ENCODE measurements at regions not wholly inside any gene's neighbourhood (a gene's known extent, or its start where the extent isn't known, plus 50 kb on each side); places are given as distances from the start of the nearest gene placed in this dataset.

GRCh38 chr2:212922701-212923100 lies 228.7 kb downstream of the IKZF2 start:
- TF ChIP-seq CTCF (IDR thresholded peaks at IDR 0.05), result no peak
- Histone ChIP-seq H3K27ac (no peak overlapping the region), H3K27me3 (replicated peaks; ENCODE audit: insufficient read depth) (no peaks in the 10 kb centered on the region), H3K9me3 (no peaks in the 10 kb centered on the region), H3K36me3 (no peaks in the 10 kb centered on the region), H3K4me3 (no peak overlapping the region), H3K4me1 (ENCODE audit: control insufficient read depth in 1 of 2, low read depth in 2 of 2) (peaks cover 0 to 3% of the 10 kb centered on the region in 2 donors)
- ATAC-seq (ENCODE audit: insufficient number of reproducible peaks, low FRiP score, low read depth), result no peak
- no peak for DNase-seq (ENCODE audit: low spot score)

- no peak for ATAC-seq (ENCODE audit: insufficient number of reproducible peaks, low FRiP score, low read depth)
- H3K9me3 ChIP-seq, result no peaks in the 10 kb centered on the region
- H3K36me3 ChIP-seq, result no peaks in the 10 kb centered on the region
- no peak for DNase-seq (ENCODE audit: low spot score)
- H3K4me3 ChIP-seq, result no peak overlapping the region
- H3K4me1 ChIP-seq (ENCODE audit: control insufficient read depth in 1 of 2, low read depth in 2 of 2), result no peaks in the 10 kb centered on the region
- no peak for TF ChIP-seq CTCF (IDR thresholded peaks at IDR 0.05)
- H3K27ac ChIP-seq, result no peak overlapping the region
- no peaks in the 10 kb centered on the region for H3K27me3 ChIP-seq (replicated peaks; ENCODE audit: insufficient read depth)
These were observed 229.7 kb downstream of the IKZF2 start for GRCh38 chr2:212921711-212922110.

- Histone ChIP-seq H3K27me3 (replicated peaks; ENCODE audit: insufficient read depth) (no peaks in the 10 kb centered on the region), H3K36me3 (no peaks in the 10 kb centered on the region), H3K4me1 (ENCODE audit: control insufficient read depth in 1 of 2, low read depth in 2 of 2) (no peaks in the 10 kb centered on the region), H3K9me3 (no peaks in the 10 kb centered on the region), H3K4me3 (no peak overlapping the region), H3K27ac (no peak overlapping the region)
- DNase-seq (ENCODE audit: low spot score) (no peak), ATAC-seq (ENCODE audit: insufficient number of reproducible peaks, low FRiP score, low read depth) (no peak)
- TF ChIP-seq CTCF (IDR thresholded peaks at IDR 0.05), result no peak
These were observed 230.4 kb downstream of the IKZF2 start for GRCh38 chr2:212921061-212921460.

GRCh38 chr2:212919238-212919637 lies 232.2 kb downstream of the IKZF2 start:
- H3K4me1 ChIP-seq (ENCODE audit: control insufficient read depth in 1 of 2, low read depth in 2 of 2), result no peaks in the 10 kb centered on the region
- no peak for TF ChIP-seq CTCF (IDR thresholded peaks at IDR 0.05)
- no peak for ATAC-seq (ENCODE audit: insufficient number of reproducible peaks, low FRiP score, low read depth)

GRCh38 chr2:212918336-212918735 lies 233.1 kb downstream of the IKZF2 start:
- DNase-seq (ENCODE audit: low spot score) (no peak), ATAC-seq (ENCODE audit: insufficient number of reproducible peaks, low FRiP score, low read depth) (no peak)
- H3K27ac ChIP-seq, result no peak overlapping the region
- no peaks in the 10 kb centered on the region for H3K9me3 ChIP-seq
- H3K27me3 ChIP-seq (replicated peaks; ENCODE audit: insufficient read depth), result no peaks in the 10 kb centered on the region
- no peak for TF ChIP-seq CTCF (IDR thresholded peaks at IDR 0.05)
- no peak overlapping the region for H3K4me3 ChIP-seq
- H3K4me1 ChIP-seq (ENCODE audit: control insufficient read depth in 1 of 2, low read depth in 2 of 2), result no peaks in the 10 kb centered on the region
- H3K36me3 ChIP-seq, result no peaks in the 10 kb centered on the region

More at GRCh38 chr2:212919238-212919637, 232.2 kb downstream of the IKZF2 start:
- Histone ChIP-seq H3K27ac (no peak overlapping the region), H3K9me3 (no peaks in the 10 kb centered on the region), H3K4me3 (no peak overlapping the region), H3K36me3 (no peaks in the 10 kb centered on the region), H3K27me3 (replicated peaks; ENCODE audit: insufficient read depth) (no peaks in the 10 kb centered on the region)
- DNase-seq (ENCODE audit: low spot score), result no peak
